A673 (cell line): ENCODE measurements at regions not wholly inside any gene's neighbourhood (a gene's known extent, or its start where the extent isn't known, plus 50 kb on each side); places are given as distances from the start of the nearest gene placed in this dataset.

ENCODE experiments used
- BruUV-seq: library from RNA; stranded (reverse); fragments of 400-500 nt; replicated peaks from 2 replicates; lab custom pipeline; 2021; lab: Mats Ljungman, UMichigan
- CTCF ChIA-PET: fragments of 300-600 bp; sonication (Branson Sonifier 250); formaldehyde crosslinking; loops from one replicate; lab custom pipeline; 2022; ENCODE audit warnings: antibody characterized with exemption; lab: Charles Lee
- POLR2A ChIA-PET: fragments of 300-600 bp; sonication (Branson Sonifier 250); formaldehyde crosslinking; loops from one replicate; lab custom pipeline; 2022; ENCODE audit warnings: antibody characterized with exemption; ENCODE audit not compliant: low non-redundant PET; lab: Charles Lee
- DNase-seq: peaks from one replicate; pipeline ENCODE4 v3.0.0-alpha.2; 2015; ENCODE audit warnings: low spot score
- H3K27ac ChIP-seq: fragments of 200-600 bp; sonication (generic); 2 replicates; pipeline ENCODE4 v1.5.1; 2016; ENCODE audit warnings: mixed run types, low read depth, mild to moderate bottlenecking, mixed read lengths, antibody characterized with exemption, low read length; ENCODE audit not compliant: poor library complexity, severe bottlenecking
- H3K27me3 ChIP-seq: fragments of 200-600 bp; sonication (generic); replicated peaks from 2 replicates; pipeline ENCODE4 v1.6.1; 2017; ENCODE audit warnings: mixed run types, low read depth, mild to moderate bottlenecking, mixed read lengths, antibody characterized with exemption, low read length; ENCODE audit not compliant: insufficient read depth, poor library complexity
- H3K36me3 ChIP-seq: fragments of 200-600 bp; sonication (generic); 2 replicates; pipeline ENCODE4 v1.6.1; 2016; ENCODE audit warnings: mixed run types, mild to moderate bottlenecking, mixed read lengths, antibody characterized with exemption, low read length; ENCODE audit not compliant: insufficient read depth, poor library complexity, severe bottlenecking
- H3K4me1 ChIP-seq: fragments of 200-600 bp; sonication (generic); 2 replicates; pipeline ENCODE4 v1.6.1; 2017; ENCODE audit warnings: mixed run types, mild to moderate bottlenecking, mixed read lengths, antibody characterized with exemption, low read length; ENCODE audit not compliant: insufficient read depth, poor library complexity, severe bottlenecking
- H3K4me3 ChIP-seq: fragments of 200-600 bp; sonication (generic); 2 replicates; pipeline ENCODE4 v1.5.1; 2016; ENCODE audit warnings: low read depth, mixed run types, mild to moderate bottlenecking, mixed read lengths, low read length; ENCODE audit not compliant: poor library complexity, severe bottlenecking
- H3K9me3 ChIP-seq: fragments of 200-600 bp; sonication (generic); 2 replicates; pipeline ENCODE4 v1.6.1; 2016; ENCODE audit warnings: mixed run types, low read depth, mild to moderate bottlenecking, mixed read lengths, antibody characterized with exemption, low read length; ENCODE audit not compliant: poor library complexity, severe bottlenecking
- CTCF ChIP-seq: fragments of 300-800, 200-600 bp; sonication (generic); conservative IDR thresholded peaks from 2 replicates; pipeline ENCODE4 v1.5.1; 2017; ENCODE audit warnings: low read depth, mild to moderate bottlenecking, antibody characterized with exemption, low read length, moderate library complexity, mixed read lengths
- EZH2 ChIP-seq: fragments of 200-600 bp; sonication (generic); IDR thresholded peaks from 2 replicates; pipeline ENCODE4 v1.6.1; 2017; ENCODE audit warnings: borderline replicate concordance, low read depth, mild to moderate bottlenecking, mixed read lengths, antibody characterized with exemption, low read length; ENCODE audit not compliant: poor library complexity, severe bottlenecking
- intact Hi-C: fragments of 100-400 bp; cut with micrococcal nuclease; formaldehyde crosslinking; loops from one replicate; pipeline ENCODE4 v1.10.0; 2022; ENCODE audit not compliant: unreplicated experiment

DNA sequence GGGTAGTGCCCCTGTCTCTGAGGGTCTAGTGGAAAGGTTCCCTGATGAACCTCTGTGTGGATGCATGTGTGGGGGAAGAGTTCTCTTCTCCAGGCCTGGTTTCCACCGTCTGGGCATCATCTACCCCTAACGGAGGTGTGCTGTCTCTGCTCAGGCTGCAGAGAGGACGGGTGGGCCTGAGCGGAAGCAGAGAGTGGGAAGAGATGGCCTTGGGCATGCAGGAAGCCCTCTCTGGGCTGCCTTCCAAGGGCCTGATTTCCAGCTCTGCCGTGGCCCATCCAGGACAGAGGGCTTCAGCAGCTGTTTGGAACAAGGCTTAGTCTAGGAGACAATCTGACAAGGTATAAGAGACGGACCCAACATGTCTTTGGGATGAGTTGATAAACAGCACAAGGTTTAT lies 220.1 kb upstream of the DTNBP1 start:
- TF ChIP-seq CTCF (no peak), EZH2 (no peak)
- Histone ChIP-seq H3K4me3 (no peak overlapping the region), H3K27me3 (no peaks in the 10 kb centered on the region), H3K9me3 (no peaks in the 10 kb centered on the region), H3K4me1 (peaks cover 18% of the 10 kb centered on the region), H3K36me3 (no peaks in the 10 kb centered on the region), H3K27ac (no peak overlapping the region)
- BruUV-seq: no TSS peak
- ChIA-PET POLR2A (no interaction called here), CTCF (no interaction called here)
- intact Hi-C loops: no loop called here
- DNase-seq: no peak

DNA sequence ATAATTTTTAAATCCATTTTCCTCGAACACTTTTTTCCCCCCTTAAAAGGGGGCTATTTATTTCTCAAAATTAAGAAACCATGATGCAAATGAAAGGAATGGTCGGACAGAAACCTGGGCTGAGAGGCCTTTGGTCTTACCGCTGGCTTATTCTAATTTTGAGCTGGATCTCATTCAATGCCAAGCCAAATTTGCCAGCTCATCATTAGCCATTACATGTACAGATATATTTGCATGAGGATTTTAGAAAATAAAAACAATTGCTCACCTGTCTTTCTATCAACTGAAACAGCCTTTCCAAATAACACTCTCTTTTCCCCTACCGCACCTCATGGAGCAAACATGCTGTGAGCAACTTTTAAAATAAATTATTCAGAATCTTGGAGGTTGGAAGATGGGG lies 219.5 kb upstream of the DTNBP1 start:
- no peak for DNase-seq
- TF ChIP-seq EZH2: no peak
- no TSS peak for BruUV-seq
- ChIA-PET POLR2A (no interaction called here), CTCF (no interaction called here)
- no peaks in the 10 kb centered on the region for H3K27me3 ChIP-seq
- H3K4me3 ChIP-seq: no peak overlapping the region
- H3K36me3 ChIP-seq: no peaks in the 10 kb centered on the region
- H3K9me3 ChIP-seq: no peaks in the 10 kb centered on the region
- H3K4me1 ChIP-seq: peaks cover 18% of the 10 kb centered on the region
- H3K27ac ChIP-seq: no peak overlapping the region
- intact Hi-C loops: no loop called here

DNA sequence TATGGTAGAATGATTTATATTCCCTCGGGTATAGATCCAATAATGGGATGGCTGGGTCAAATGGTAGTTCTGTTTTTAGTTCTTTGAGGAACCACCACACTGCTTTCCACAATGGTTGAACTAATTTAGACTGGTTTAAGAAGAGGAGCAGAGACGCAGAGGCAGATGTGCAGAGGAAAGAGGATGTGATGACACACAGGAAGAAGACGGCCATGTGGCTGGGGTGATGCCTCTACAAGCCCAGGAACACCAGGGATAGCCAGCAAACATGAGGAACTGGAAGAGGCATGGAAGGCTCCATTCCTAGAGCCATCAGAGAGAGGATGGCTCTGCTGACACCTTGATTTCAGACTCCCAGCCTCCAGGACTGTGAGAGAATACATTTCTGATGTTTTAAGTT lies 218.3 kb upstream of the DTNBP1 start:
- Histone ChIP-seq H3K9me3 (no peaks in the 10 kb centered on the region), H3K27me3 (no peaks in the 10 kb centered on the region), H3K27ac (no peak overlapping the region), H3K4me1 (peaks cover 18% of the 10 kb centered on the region), H3K4me3 (no peak overlapping the region), H3K36me3 (no peaks in the 10 kb centered on the region)
- intact Hi-C loops: no loop called here
- TF ChIP-seq EZH2 (no peak), CTCF (no peak)
- POLR2A ChIA-PET: no interaction called here
- no TSS peak for BruUV-seq
- DNase-seq: no peak
- CTCF ChIA-PET: no interaction called here

DNA sequence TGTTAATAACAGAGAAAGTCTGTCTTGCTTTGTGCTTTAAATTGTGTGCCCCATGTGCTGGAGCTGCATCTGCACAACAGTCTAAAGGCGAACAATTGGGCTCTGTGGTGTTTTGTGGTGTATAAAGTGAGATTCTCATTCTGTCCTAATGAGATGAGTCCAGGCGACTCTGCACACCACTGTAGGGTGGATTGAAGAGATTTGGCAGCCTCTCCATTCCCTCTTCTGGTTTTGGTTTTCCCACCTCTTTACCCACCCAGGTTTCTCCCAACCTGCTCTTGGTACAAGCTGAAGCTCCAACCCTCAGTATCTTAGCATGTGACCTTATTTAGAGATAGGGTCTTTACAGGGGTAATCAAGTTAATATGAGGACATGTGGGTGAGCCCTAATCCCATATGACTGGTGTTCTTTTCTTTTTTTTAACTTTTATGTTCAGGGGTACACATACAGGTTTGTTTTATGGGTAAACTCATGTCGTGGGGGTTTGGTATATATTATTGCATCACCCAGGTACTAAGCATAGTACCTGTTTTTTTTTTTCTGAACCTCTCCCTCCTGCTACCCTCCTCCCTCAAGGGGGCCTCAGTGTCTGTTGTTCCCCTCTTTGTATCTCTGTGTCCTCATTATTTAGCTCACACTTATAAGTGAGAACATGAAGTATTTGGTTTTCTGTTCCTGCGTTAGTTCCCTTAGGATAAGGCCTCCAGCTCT lies 217.6 kb upstream of the DTNBP1 start:
- Histone ChIP-seq H3K4me3 (no peak overlapping the region), H3K9me3 (no peaks in the 10 kb centered on the region), H3K36me3 (no peaks in the 10 kb centered on the region), H3K4me1 (peaks cover 18% of the 10 kb centered on the region), H3K27ac (peak overlapping the region; percentile 39), H3K27me3 (no peaks in the 10 kb centered on the region)
- ChIA-PET CTCF (interaction anchor here (0.6 kb wide), 2 partner anchors 325 to 1642 kb away, joined by 3 to 12 read pairs; no protein-coding TSS in a partner anchor), POLR2A (interaction anchor here (0.6 to 0.8 kb wide), 2 partner anchors 23 to 251 kb away, joined by 11 to 19 read pairs; no protein-coding TSS in a partner anchor)
- no peak for DNase-seq
- intact Hi-C loops: no loop called here
- no peak for TF ChIP-seq EZH2
- TF ChIP-seq CTCF: no peak
- no TSS peak for BruUV-seq
